HG02798 (cell line): ENCODE measurements at regions not wholly inside any gene's neighbourhood (a gene's known extent, or its start where the extent isn't known, plus 50 kb on each side); places are given as distances from the start of the nearest gene placed in this dataset.
"Not testable (repeated sequence)": the region's sequence is repeated elsewhere in the genome, so short reads cannot be mapped to it uniquely, and the experiment has no call there.

Experiments used
- ATAC-seq: cut with Tn5 transposase; IDR thresholded peaks from one replicate; pipeline ENCODE4 v1.9.1; 2021; ENCODE audit warnings: mild to moderate bottlenecking; ENCODE audit not compliant: unreplicated experiment, poor library complexity

DNA sequence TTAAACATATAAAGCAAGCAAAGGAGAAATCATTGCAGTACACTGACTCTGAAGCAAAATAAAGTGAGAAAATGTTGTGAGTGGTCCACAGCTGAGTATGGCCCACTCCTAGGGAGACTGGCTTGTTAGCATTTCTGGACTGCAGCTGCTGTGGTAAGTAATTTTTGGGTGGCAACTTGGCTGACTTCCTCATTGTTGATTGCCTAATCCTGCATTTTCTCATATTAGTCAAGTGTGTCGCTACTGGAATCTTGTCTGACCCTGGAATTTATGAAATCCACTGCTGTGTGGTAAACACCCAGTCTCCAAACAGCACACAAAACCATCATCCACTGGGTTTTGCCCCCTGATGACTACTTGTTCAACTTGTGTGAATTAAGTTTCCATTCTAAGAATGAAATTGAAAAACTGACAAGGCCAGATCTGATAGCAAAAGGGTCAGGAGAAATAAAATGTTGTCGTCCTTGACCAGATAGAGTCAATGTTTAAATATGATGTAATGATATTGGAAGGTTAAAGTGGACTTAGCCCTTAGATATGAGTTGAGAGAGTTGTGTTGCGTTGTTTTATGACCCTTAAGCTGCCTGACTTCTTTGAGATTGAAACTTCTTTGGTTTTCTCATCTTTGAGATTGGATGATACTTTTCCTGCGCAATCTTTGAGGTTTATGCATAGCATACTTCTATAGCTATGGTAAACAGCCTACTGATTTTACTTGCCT, 106.6 kb upstream of the SEC22B start:
- ATAC-seq = not testable (repeated sequence)

- not testable (repeated sequence) for ATAC-seq
These were observed 101.9 kb upstream of the SEC22B start for GRCh38 chr1:120278259-120278610.

DNA sequence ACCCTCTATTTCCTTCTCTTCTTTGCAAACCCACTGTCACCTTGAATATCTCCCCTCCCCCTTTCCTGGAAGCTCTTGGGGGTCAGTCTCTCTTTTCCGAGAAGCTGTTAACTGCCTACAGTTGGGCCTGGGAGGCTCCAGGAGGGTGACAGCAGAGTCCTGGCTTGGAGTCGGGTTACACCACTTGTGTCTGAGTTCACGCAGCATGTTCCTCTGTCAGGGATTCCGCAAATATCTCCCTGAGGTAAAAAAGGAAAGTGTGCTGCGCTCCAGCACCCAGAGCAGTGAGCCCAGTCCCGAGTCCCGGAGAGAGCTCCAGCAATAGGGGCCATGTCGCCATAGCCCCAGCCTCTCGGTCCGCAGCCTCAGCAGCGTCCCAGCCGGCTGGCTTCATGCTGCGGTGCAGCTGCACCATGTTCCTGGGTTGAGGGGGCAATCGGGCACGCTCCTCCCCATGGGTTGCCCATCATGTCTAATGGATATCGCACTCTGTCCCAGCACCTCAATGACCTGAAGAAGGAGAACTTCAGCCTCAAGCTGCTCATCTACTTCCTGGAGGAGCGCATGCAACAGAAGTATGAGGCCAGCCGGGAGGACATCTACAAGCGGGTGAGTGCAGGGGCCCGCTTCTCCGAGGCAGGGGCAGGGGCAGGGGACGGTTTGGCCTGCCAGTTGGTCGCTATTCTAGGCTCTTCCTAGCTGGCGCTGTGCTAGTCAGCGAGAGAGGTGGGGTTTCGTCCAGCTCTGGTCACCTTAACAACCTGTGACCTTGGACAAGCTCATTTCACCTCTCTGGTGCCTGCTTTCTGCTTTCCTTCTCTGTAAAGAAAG, 101.3 kb upstream of the SEC22B start:
- not testable (repeated sequence) for ATAC-seq

DNA sequence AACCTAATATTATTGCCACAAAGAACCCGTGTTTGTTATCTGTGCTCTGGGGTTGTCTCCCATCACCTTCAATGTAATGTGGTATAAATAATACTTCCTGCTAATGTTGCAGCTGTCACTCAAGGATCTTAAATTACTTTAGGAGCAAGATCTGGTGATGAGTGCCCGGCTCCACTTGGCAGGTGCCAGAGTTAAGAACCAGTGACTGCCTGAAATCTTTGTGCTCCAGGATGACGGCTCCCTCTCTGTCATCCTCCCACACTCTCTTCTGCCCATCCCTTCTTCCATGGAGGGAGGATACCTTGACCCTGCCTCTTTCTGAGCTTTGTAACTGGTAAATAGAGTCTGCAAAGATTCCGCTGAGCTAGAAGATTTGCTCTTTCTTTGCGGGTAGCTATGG, 100.4 kb upstream of the SEC22B start:
- not testable (repeated sequence) for ATAC-seq

- not testable (repeated sequence) for ATAC-seq
These were observed 98.1 kb upstream of the SEC22B start for GRCh38 chr1:120274438-120274837.

GRCh38 chr1:120273363-120273762, 97.0 kb upstream of the SEC22B start:
- ATAC-seq = not testable (repeated sequence)

DNA sequence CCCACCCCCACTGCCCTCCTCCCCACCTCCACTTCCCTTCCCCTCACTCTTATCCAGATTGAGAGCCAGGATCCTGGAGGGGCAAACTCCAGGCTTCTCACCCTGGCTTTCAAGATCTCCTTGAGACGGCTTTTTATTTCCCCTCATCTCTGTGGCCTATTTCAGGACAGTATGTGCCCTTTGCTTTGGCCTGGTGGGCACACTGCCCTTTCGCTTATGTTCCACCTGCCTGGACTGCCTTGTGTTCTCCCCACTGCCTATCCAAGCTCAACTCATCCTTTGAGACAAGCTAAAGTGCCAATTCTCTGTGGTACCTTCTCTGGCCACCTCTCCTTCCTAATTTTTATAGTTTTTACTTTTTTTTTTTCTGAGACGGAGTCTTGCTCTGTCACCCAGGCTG, 95.9 kb upstream of the SEC22B start:
- not testable (repeated sequence) for ATAC-seq

DNA sequence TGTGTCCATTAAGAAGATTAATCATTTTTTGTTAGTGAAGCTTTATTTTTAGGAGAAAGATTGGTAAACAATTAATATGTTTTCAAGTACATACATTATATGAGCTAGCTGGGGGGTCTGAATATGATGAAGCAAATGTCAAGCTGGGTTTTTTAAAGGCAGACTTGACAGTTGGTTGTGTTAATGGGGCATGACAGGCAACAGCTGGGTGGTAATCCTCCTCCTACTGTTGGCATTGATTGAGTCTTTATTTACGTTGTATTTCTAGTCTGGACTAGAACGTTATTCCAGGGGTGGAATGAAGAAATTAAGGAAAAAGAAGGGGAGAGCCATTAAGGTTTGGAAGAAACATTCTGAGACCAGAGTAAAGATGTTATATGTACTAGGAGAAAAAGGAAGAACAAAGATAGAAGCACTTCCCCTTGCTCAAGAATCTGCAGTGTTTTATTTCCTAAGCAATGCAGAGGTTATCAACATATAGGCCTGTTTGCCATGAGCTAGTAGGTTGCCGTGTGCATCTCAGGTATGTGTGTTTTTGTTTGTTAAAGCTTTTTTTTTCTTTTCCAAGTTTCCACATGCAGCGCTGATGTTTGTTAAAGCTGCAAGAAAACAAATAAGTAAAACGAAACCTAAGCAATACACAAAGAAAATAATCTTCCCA, 95.4 kb upstream of the SEC22B start:
- ATAC-seq = not testable (repeated sequence)

DNA sequence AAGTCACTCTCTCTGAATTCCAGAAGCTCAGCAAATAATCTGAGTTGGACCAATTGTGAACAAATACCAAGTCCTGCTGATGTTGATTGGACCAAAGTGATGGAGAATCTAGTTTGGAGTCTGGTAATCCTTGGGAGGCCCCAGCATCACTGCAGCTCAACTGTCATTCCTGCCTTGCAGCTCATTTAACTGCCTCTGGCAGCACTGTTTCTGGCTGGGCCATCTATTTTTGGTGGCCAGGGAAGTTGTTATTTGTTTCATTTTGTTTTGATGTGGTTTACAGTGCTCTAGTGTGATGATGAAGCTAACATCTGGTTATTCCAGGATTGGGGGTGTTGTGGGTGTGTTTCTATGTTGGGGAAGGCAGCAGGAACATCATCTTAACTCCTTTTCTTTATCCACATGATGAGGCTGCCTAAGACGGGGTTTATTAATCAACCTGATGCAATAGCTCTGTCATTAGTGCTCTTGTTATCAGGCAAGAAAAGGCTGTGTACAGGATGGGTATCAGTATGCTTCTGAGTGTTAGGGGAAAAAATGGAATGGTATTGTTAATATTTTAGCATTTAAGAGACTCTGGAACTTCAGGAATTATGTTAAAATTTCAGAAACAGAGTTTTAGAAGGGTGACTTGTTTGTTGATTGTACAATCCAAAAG, 91.7 kb upstream of the SEC22B start:
- not testable (repeated sequence) for ATAC-seq

GRCh38 chr1:120264564-120264963, 88.2 kb upstream of the SEC22B start:
- not testable (repeated sequence) for ATAC-seq

GRCh38 chr1:120262791-120263751, 86.8 kb upstream of the SEC22B start:
- not testable (repeated sequence) for ATAC-seq

DNA sequence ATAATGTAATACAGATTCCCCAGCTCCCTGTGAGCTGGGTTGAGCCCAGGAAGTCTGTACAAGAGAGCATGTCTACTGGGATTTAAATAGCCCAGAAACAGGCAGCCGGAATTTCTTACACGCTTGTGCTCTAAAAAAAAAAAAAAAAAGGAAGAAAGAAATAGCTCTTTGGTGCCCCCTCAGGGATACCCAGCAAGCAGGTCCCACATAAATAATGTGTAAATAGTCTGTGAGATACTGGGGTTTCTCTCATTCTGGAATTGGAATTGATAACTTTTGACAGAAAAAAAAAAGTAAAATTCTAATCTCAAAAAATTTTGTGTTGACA, 81.4 kb upstream of the SEC22B start:
- ATAC-seq = not testable (repeated sequence)

GRCh38 chr1:120257064-120257777, 80.9 kb upstream of the SEC22B start:
- not testable (repeated sequence) for ATAC-seq

DNA sequence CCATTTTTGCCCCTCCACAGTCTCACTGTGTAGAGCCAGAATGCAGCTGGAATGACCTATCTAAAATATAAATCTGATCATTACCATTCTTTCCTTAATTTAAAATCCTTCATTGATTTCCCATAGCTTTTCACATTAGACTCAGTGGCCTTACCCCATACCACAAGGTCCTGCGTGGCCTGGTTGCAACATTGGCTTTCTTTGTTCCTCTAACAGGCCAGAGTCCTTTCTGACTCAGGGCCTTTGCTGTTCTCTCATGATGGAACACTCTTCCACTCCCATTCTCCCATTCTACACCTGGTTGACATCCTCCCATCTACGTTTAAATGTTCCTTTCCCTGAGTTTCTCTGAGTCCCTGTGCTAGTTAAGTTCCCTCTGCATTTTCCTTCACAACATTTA, 74.4 kb upstream of the SEC22B start:
- ATAC-seq = not testable (repeated sequence)

GRCh38 chr1:120248726-120249427, 72.6 kb upstream of the SEC22B start:
- ATAC-seq = not testable (repeated sequence)

GRCh38 chr1:120248203-120248602, 71.9 kb upstream of the SEC22B start:
- not testable (repeated sequence) for ATAC-seq

DNA sequence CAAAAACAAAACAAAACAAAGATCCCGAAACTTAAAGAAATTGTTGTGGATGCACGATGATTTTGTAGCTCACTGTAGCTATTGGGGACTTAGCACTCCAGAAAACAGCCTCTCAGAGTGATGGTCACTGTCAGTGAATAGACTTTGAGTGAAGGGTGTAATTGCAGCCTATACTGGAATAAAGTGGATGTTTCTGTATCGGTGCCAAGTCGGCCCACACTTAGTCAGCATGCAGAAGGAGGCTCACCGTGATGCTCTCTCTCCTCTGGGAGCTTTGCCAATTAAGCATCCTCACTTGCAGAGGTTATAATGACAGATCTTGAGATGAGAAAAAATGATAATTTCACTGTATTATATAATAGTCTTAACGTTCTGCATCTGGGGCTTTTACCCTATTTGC, 67.5 kb upstream of the SEC22B start:
- ATAC-seq = not testable (repeated sequence)

GRCh38 chr1:120242582-120242981, 66.3 kb upstream of the SEC22B start:
- not testable (repeated sequence) for ATAC-seq
